Motor neuron (in vitro differentiated cells): ENCODE measurements at regions not wholly inside any gene's neighbourhood (a gene's known extent, or its start where the extent isn't known, plus 50 kb on each side); places are given as distances from the start of the nearest gene placed in this dataset.
A peak's percentile ranks its signal among the peaks of the same experiment; 100 is the strongest.

Source experiments
- ATAC-seq, 8 experiments: fragments of 200-7000 bp; cut with Tn5 transposase; replicated peaks in 6 of 8; 2 replicates each; pipeline ENCODE4 v1.8.0; 2021; ENCODE audit warnings: mild to moderate bottlenecking in 8 of 8, moderate library complexity in 8 of 8
- H3K27ac ChIP-seq, 2 donors: fragments of 250-450 bp; sonication (Bioruptor Pico); 2 replicates each; pipeline ENCODE4 v1.9.0; 2021; ENCODE audit warnings: antibody characterized with exemption in 2 of 2, mild to moderate bottlenecking in 2 of 2, moderate library complexity in 1 of 2
- H3K4me1 ChIP-seq, 2 donors: fragments of 250-450 bp; sonication (Bioruptor Pico); replicated peaks in 1 of 2; 2 replicates each; pipeline ENCODE4 v1.6.1; 2021; ENCODE audit warnings: antibody characterized with exemption in 2 of 2, mild to moderate bottlenecking in 2 of 2, moderate library complexity in 1 of 2
- H3K4me3 ChIP-seq, 5 donors: fragments of 250-450 bp; sonication (Bioruptor Pico); 2 replicates each; pipeline ENCODE4 v1.9.0; 2021; ENCODE audit warnings: antibody characterized with exemption in 5 of 5, mild to moderate bottlenecking in 5 of 5, moderate library complexity in 4 of 5
- WGBS, 10 experiments: fragments of 450-650 bp; shearing (Covaris generic); methylation state at CpG; one replicate each; pipeline ENCODE4 v1.0.0; 2022; 5-methylcytosine and 5-hydroxymethylcytosine counted together
- in situ Hi-C, 9 experiments: fragments of 400-800 bp; cut with MboI; loops; one replicate each; pipeline ENCODE4 v1.15.0; 2021; ENCODE audit warnings: low sequenced_read_pairs in 9 of 9, low pct_unique_long_range_greater_than_20kb in 2 of 9; ENCODE audit not compliant: unreplicated experiment in 9 of 9

GRCh38 chr11:80435345-80435744, 994.5 kb upstream of the TENM4 start:
- Histone ChIP-seq H3K4me1 (no peaks in the 10 kb centered on the region), H3K4me3 (no peak overlapping the region), H3K27ac (no peak overlapping the region)
- in situ Hi-C loops, result no loop called here
- ATAC-seq, result no peak

DNA sequence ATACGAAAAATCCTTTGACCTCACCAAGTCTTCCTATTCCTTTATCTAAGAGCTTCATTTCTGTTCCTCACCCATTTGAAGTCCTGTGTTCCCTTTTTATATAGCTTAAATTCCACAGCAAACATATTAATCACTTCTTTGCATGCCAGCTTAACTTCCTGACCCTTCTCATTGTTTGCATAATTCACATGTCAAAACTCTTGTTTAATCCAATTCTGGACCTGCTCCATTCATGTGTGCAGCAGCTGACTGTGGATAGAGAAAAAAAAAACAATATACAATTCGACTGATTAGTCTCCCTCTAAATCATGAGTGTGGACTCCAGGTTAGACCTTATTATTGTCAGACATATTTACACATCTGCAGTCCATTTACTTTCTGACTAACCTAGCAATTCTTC, 991.2 kb upstream of the TENM4 start:
- Histone ChIP-seq H3K4me1 (no peaks in the 10 kb centered on the region), H3K4me3 (no peak overlapping the region), H3K27ac (no peak overlapping the region)
- in situ Hi-C loops, result no loop called here
- ATAC-seq, result peak in 2 of 8 experiments; percentile 23 to 78
- 7 to 80% (median 32%) methylated on average over 1 to 2 of the region's 2 CpGs; no CpG with 5 or more reads in 2 of the 10 experiments for WGBS, 10 experiments

DNA sequence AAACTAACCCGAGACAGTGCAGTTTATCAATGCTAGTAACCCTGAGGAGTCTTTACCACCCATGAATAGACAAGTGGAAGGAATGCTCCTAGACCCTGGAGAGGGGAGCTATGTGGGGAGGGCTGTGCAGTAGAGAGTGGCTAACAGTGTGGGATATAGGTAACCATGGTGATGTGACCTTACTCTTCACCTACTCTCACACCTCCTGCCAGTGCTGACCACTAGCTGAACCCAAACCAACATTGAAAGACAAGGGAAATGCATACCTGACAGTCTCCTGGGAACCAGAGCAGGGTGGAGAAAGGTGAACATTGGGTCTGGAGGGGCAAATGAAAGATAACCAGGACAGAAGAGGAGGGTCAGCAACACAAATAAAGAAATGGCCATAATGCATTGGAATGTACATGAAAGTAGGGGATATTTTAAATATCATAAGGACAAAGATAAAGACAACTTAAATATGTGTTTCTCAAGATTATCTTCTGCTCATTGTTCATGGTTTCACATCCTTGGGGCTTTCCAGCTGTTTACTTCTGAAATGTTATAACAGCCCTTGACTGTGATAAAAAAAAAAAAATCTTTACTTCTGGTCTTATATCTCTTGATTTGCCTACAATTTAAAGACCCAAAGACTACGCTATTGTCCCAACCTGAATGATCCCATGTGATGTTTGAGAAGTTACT, 983.3 kb upstream of the TENM4 start:
- ATAC-seq, result peak in 2 of 8 experiments; percentile 47 to 72
- Histone ChIP-seq H3K4me1 (no peaks in the 10 kb centered on the region), H3K4me3 (no peak overlapping the region), H3K27ac (no peak overlapping the region)
- in situ Hi-C loops, result no loop called here
- WGBS, 10 experiments, result 13 to 100% (median 59%) methylated on average over 1 to 2 of the region's 2 CpGs; no CpG with 5 or more reads in 2 of the 10 experiments

DNA sequence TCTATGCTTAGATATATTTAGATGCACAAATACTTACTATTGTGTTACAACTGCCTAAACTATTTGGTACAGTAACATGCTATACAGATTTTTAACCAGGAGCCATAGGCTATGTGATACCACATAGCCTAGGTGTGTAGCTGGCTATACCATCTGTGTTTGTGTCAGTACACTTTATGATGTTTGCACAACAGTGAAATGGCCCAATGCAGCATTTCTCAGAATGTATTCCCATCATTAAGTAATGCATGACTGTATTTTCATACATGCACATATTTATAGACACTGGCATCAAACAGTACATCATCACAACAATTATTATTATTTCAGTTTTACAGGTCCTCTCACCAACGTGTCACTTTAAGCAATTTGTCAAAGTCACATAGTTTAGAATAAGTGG, 979.5 kb upstream of the TENM4 start:
- H3K27ac ChIP-seq, result no peak overlapping the region
- no peak overlapping the region for H3K4me3 ChIP-seq
- ATAC-seq, result peak in 2 of 8 experiments; percentile 50 to 82
- in situ Hi-C loops, result no loop called here
- no peaks in the 10 kb centered on the region for H3K4me1 ChIP-seq
- 14 to 80% (median 67%) methylated on average over 1 of the region's 1 CpG; no CpG with 5 or more reads in 5 of the 10 experiments for WGBS, 10 experiments

GRCh38 chr11:80417681-80418080, 976.9 kb upstream of the TENM4 start:
- in situ Hi-C loops, result no loop called here
- H3K4me1 ChIP-seq, result no peaks in the 10 kb centered on the region
- H3K4me3 ChIP-seq, result no peak overlapping the region
- 52 to 80% (median 78%) methylated on average over 2 of the region's 2 CpGs; no CpG with 5 or more reads in 6 of the 10 experiments for WGBS, 10 experiments
- ATAC-seq, result peak in 2 of 8 experiments; percentile 45
- no peak overlapping the region for H3K27ac ChIP-seq

GRCh38 chr11:80415580-80415979, 974.8 kb upstream of the TENM4 start:
- ATAC-seq, result peak in 3 of 8 experiments; percentile 34 to 70 (median 58)
- Histone ChIP-seq H3K4me3 (no peak overlapping the region), H3K27ac (no peak overlapping the region), H3K4me1 (no peaks in the 10 kb centered on the region)
- in situ Hi-C loops, result no loop called here
- WGBS, 10 experiments, result 7 to 100% (median 90%) methylated on average over 1 to 2 of the region's 2 CpGs; no CpG with 5 or more reads in 1 of the 10 experiments

GRCh38 chr11:80414181-80415165, 973.6 kb upstream of the TENM4 start:
- no peak overlapping the region for H3K4me3 ChIP-seq
- H3K27ac ChIP-seq, result no peak overlapping the region
- H3K4me1 ChIP-seq, result no peaks in the 10 kb centered on the region
- 13 to 97% (median 83%) methylated on average over 3 to 7 of the region's 7 CpGs for WGBS, 10 experiments
- in situ Hi-C loops, result no loop called here
- peak in 4 of 8 experiments; percentile 68 to 93 (median 84) for ATAC-seq

GRCh38 chr11:80412604-80413003, 971.8 kb upstream of the TENM4 start:
- ATAC-seq, result no peak
- Histone ChIP-seq H3K4me3 (no peak overlapping the region), H3K27ac (no peak overlapping the region), H3K4me1 (no peaks in the 10 kb centered on the region)
- in situ Hi-C loops, result no loop called here
- WGBS, 10 experiments, result 0 to 92% (median 59%) methylated on average over 1 to 5 of the region's 5 CpGs; no CpG with 5 or more reads in 1 of the 10 experiments

GRCh38 chr11:80393210-80393609, 952.4 kb upstream of the TENM4 start:
- 16 to 93% (median 73%) methylated on average over 2 to 3 of the region's 3 CpGs; no CpG with 5 or more reads in 1 of the 10 experiments for WGBS, 10 experiments
- no peak for ATAC-seq

GRCh38 chr11:80390505-80390904, 949.7 kb upstream of the TENM4 start:
- in situ Hi-C loops, result no loop called here
- ATAC-seq, result no peak
- no peak overlapping the region for H3K27ac ChIP-seq
- 0 to 100% (median 71%) methylated on average over 1 to 2 of the region's 2 CpGs; no CpG with 5 or more reads in 2 of the 10 experiments for WGBS, 10 experiments
- no peak overlapping the region for H3K4me3 ChIP-seq
- H3K4me1 ChIP-seq, result no peaks in the 10 kb centered on the region

More at GRCh38 chr11:80393210-80393609, 952.4 kb upstream of the TENM4 start:
- in situ Hi-C loops, result no loop called here
- H3K4me3 ChIP-seq, result no peak overlapping the region
- H3K4me1 ChIP-seq, result no peaks in the 10 kb centered on the region
- H3K27ac ChIP-seq, result no peak overlapping the region

- in situ Hi-C loops, result no loop called here
Observed at GRCh38 chr11:80388536-80388935, 947.7 kb upstream of the TENM4 start.

GRCh38 chr11:80388130-80388529, 947.3 kb upstream of the TENM4 start:
- Histone ChIP-seq H3K4me1 (no peaks in the 10 kb centered on the region), H3K27ac (no peak overlapping the region), H3K4me3 (no peak overlapping the region)
- peak in 2 of 8 experiments; percentile 29 to 32 for ATAC-seq
- WGBS, 10 experiments, result 56 to 100% (median 85%) methylated on average over 1 of the region's 1 CpG; no CpG with 5 or more reads in 4 of the 10 experiments
- in situ Hi-C loops, result no loop called here

More at GRCh38 chr11:80388536-80388935, 947.7 kb upstream of the TENM4 start:
- Histone ChIP-seq H3K27ac (no peak overlapping the region), H3K4me1 (no peaks in the 10 kb centered on the region), H3K4me3 (no peak overlapping the region)
- ATAC-seq, result peak in 1 of 8 experiments; percentile 7
- 0 to 100% (median 45%) methylated on average over 1 to 4 of the region's 4 CpGs; no CpG with 5 or more reads in 3 of the 10 experiments for WGBS, 10 experiments

DNA sequence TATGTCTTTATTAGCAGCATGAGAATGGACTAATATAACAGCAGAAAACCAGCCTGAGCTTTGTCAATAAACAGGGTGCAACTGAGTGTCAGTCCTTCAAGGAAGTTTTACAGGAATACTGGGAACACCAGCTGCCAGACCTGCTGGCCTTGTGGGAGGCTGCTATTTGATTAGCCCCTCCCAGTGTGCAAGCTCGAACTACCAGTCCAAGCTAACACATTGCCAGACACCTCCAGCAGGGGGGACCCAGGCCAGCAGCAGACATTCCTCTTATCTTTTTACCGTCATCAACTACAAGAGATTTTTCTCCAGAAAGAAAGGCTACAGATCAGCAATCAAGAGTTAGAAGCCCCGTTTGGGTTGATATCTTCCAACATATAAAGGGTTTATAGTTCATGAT, 942.8 kb upstream of the TENM4 start:
- ATAC-seq, result peak in 1 of 8 experiments; percentile 23
- H3K4me3 ChIP-seq, result no peak overlapping the region
- WGBS, 10 experiments, result 4 to 100% (median 83%) methylated on average over 1 to 3 of the region's 3 CpGs; no CpG with 5 or more reads in 3 of the 10 experiments
- in situ Hi-C loops, result no loop called here
- H3K27ac ChIP-seq, result no peak overlapping the region
- H3K4me1 ChIP-seq, result no peaks in the 10 kb centered on the region
